Forelimb muscle (tissue), 1 donor: ENCODE measurements at regions not wholly inside any gene's neighbourhood (a gene's known extent, or its start where the extent isn't known, plus 50 kb on each side); places are given as distances from the start of the nearest gene placed in this dataset.
A peak's percentile ranks its signal among the peaks of the same experiment; 100 is the strongest.

Source experiments
- DNase-seq: peaks from one replicate; pipeline ENCODE4 v3.0.0-alpha.2; 2013; ENCODE audit warnings: low read depth

- DNase-seq, result no peak
Observed at GRCh38 chr3:137061186-137061585, 103.4 kb downstream of the IL20RB start.

- no peak for DNase-seq
Observed at GRCh38 chr3:137062250-137062649, 104.5 kb downstream of the IL20RB start.

GRCh38 chr3:137065381-137065780, 107.6 kb downstream of the IL20RB start:
- DNase-seq, result no peak

GRCh38 chr3:137066092-137066491, 108.3 kb downstream of the IL20RB start:
- DNase-seq, result no peak

- DNase-seq, result no peak
Observed at GRCh38 chr3:137071104-137071503, 113.3 kb downstream of the IL20RB start.

GRCh38 chr3:137075020-137075419, 117.2 kb downstream of the IL20RB start:
- DNase-seq, result no peak

- DNase-seq, result no peak
Observed at GRCh38 chr3:137078040-137078439, 120.3 kb downstream of the IL20RB start.

- no peak for DNase-seq
Observed at GRCh38 chr3:137079571-137079970, 121.8 kb downstream of the IL20RB start.

GRCh38 chr3:137081711-137082110, 123.9 kb downstream of the IL20RB start:
- DNase-seq, result no peak

GRCh38 chr3:137082763-137083162, 125.0 kb downstream of the IL20RB start:
- no peak for DNase-seq

- no peak for DNase-seq
Observed at GRCh38 chr3:137083332-137083731, 125.5 kb downstream of the IL20RB start.

GRCh38 chr3:137084586-137084985, 126.8 kb downstream of the IL20RB start:
- no peak for DNase-seq

GRCh38 chr3:137097386-137097785, 139.6 kb downstream of the IL20RB start:
- no peak for DNase-seq

GRCh38 chr3:137097852-137098251, 140.1 kb downstream of the IL20RB start:
- DNase-seq, result no peak

- DNase-seq, result peak; percentile 80
Observed at GRCh38 chr3:137099364-137100219, 141.8 kb downstream of the IL20RB start.

- DNase-seq, result no peak
Observed at GRCh38 chr3:137100326-137100725, 142.5 kb downstream of the IL20RB start.

- no peak for DNase-seq
Observed at GRCh38 chr3:137103739-137104138, 146.0 kb downstream of the IL20RB start.

- peak; percentile 63 for DNase-seq
Observed at GRCh38 chr3:137105277-137105977, 147.6 kb downstream of the IL20RB start.

GRCh38 chr3:137106612-137107240, 148.9 kb downstream of the IL20RB start:
- DNase-seq, result no peak

- DNase-seq, result no peak
Observed at GRCh38 chr3:137108699-137109440, 151.1 kb downstream of the IL20RB start.

- DNase-seq, result no peak
Observed at GRCh38 chr3:137110392-137110996, 152.7 kb downstream of the IL20RB start.
